MCF 10A (cell line): ENCODE measurements at regions not wholly inside any gene's neighbourhood (a gene's known extent, or its start where the extent isn't known, plus 50 kb on each side); places are given as distances from the start of the nearest gene placed in this dataset.

ENCODE experiments used
- BruUV-seq: library from RNA; stranded (reverse); fragments of 400-500 nt; replicated peaks from 2 replicates; lab custom pipeline; 2021; lab: Mats Ljungman, UMichigan
- CTCF ChIA-PET: fragments of 300-600 bp; sonication (Branson Sonifier 250); formaldehyde crosslinking; extraction: SDS; loops from one replicate; lab custom pipeline; 2021; ENCODE audit warnings: antibody characterized with exemption, inconsistent platforms; lab: Yijun Ruan, JAX
- POLR2A ChIA-PET: fragments of 300-600, 350-650 bp; sonication (Branson Sonifier 250); formaldehyde crosslinking; extraction: SDS; loops from one replicate; lab custom pipeline; 2020; ENCODE audit warnings: antibody characterized with exemption, inconsistent platforms; lab: Yijun Ruan, JAX
- DNase-seq: peaks from one replicate; pipeline ENCODE4 v3.0.0-alpha.2; 2018; ENCODE audit not compliant: unreplicated experiment
- H3K27ac Mint-ChIP-seq: one replicate; pipeline ENCODE4 v1.8.0; 2022; ENCODE audit warnings: mild to moderate bottlenecking, low read depth, mixed read lengths; ENCODE audit not compliant: unreplicated experiment
- H3K27me3 Mint-ChIP-seq: one replicate; pipeline ENCODE4 v1.8.0; 2022; ENCODE audit warnings: mixed read lengths; ENCODE audit not compliant: insufficient read depth, unreplicated experiment
- H3K36me3 Mint-ChIP-seq: one replicate; pipeline ENCODE4 v1.8.0; 2022; ENCODE audit warnings: mild to moderate bottlenecking, moderate library complexity, mixed read lengths; ENCODE audit not compliant: insufficient read depth, unreplicated experiment
- H3K4me1 Mint-ChIP-seq: one replicate; pipeline ENCODE4 v1.8.0; 2022; ENCODE audit warnings: mixed read lengths; ENCODE audit not compliant: insufficient read depth, unreplicated experiment
- H3K4me3 Mint-ChIP-seq: one replicate; pipeline ENCODE4 v1.8.0; 2022; ENCODE audit warnings: mild to moderate bottlenecking, moderate library complexity, mixed read lengths; ENCODE audit not compliant: unreplicated experiment
- H3K9me3 Mint-ChIP-seq: one replicate; pipeline ENCODE4 v1.8.0; 2022; ENCODE audit warnings: mixed read lengths; ENCODE audit not compliant: unreplicated experiment
- CTCF ChIP-seq: fragments of 200-600 bp; IDR thresholded peaks from one replicate; pipeline ENCODE4 v1.8.0; 2022; ENCODE audit warnings: antibody characterized with exemption, mild to moderate bottlenecking; ENCODE audit not compliant: unreplicated experiment
- intact Hi-C: fragments of 100-400 bp; cut with micrococcal nuclease; formaldehyde crosslinking; loops from 2 replicates; pipeline ENCODE4 v1.14.1; 2022

DNA sequence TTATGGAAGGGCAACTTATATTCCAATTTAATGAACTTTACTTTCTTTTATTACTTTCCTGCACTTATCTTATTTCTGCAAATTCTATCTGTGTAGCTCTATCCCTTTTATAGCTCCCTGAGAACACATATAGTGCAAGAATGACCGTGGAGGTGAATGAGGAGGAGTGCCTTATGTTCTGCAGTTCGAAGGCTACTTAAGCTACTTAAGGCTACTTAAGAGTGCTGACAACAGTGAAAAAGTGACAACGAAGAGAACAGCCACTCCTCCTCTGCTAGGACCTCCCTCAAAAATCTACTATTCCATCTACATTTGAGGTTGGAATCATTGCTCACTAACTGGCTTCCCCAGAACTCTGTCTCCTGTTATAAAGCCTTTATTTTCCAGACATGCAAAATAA lies 1365.7 kb upstream of the C9orf72 start:
- H3K27ac Mint-ChIP-seq, result no peak overlapping the region

DNA sequence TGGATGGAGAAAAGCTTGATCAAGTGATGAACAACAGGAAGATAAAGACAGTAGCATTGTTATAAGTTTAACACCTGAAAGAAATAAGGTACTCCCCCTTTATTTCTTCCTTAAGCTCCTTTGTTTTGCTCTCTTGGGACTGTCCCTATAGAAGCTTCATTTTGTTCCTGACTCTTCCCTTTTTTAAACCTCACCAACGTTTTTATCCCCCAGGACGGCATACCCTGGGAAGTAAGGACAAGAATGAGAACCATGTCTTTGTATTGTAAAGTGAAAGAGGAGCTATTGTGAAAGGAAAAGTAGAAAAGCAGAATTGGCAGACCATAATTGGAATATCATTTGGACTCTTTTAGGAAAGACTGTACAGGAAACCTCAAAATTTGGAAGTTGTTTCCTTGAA lies 1368.6 kb upstream of the C9orf72 start:
- no peaks in the 10 kb centered on the region for H3K36me3 Mint-ChIP-seq
- BruUV-seq, result no TSS peak
- TF ChIP-seq CTCF, result no peak

More for the DNA sequence above, 1365.7 kb upstream of the C9orf72 start:
- Mint-ChIP-seq H3K4me1 (no peaks in the 10 kb centered on the region), H3K27me3 (no peaks in the 10 kb centered on the region), H3K36me3 (no peaks in the 10 kb centered on the region), H3K4me3 (no peak overlapping the region), H3K9me3 (no peaks in the 10 kb centered on the region)
- intact Hi-C loops, result no loop called here
- no peak for DNase-seq
- no TSS peak for BruUV-seq
- CTCF ChIA-PET, result no interaction called here
- no peak for TF ChIP-seq CTCF
- POLR2A ChIA-PET, result no interaction called here

DNA sequence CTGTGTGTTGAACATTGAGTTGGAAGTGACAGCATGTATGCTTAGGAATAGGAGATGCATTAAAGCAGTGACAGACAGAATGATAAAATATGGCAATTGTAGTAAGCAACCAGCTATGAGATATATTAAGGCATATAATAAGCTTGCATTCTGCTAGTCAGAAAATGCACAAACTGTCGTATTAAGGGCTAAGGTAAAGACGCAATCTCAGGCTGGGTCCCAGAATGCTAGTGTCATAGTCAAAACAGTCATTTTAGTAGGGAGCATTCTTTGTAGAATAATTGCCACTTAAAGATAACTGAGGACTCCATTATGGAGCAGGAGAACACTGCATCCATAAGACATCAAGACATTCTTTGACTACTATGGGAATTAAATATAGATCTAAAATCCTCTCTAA lies 1369.7 kb upstream of the C9orf72 start:
- H3K27me3 Mint-ChIP-seq, result no peaks in the 10 kb centered on the region
- no TSS peak for BruUV-seq
- intact Hi-C loops, result no loop called here
- DNase-seq, result no peak
- no peak for TF ChIP-seq CTCF
- no peaks in the 10 kb centered on the region for H3K4me1 Mint-ChIP-seq
- no peaks in the 10 kb centered on the region for H3K9me3 Mint-ChIP-seq
- no peak overlapping the region for H3K4me3 Mint-ChIP-seq
- H3K36me3 Mint-ChIP-seq, result no peaks in the 10 kb centered on the region
- POLR2A ChIA-PET, result interaction anchor here (0.6 kb wide), 1 partner anchor 692 kb away, joined by 3 read pairs; no protein-coding TSS in a partner anchor
- no peak overlapping the region for H3K27ac Mint-ChIP-seq
- CTCF ChIA-PET, result interaction anchor here (1.4 kb wide), 1 partner anchor 9 kb away, joined by 3 read pairs; no protein-coding TSS in a partner anchor

More for the DNA sequence above, 1368.6 kb upstream of the C9orf72 start:
- intact Hi-C loops, result no loop called here
- no peak overlapping the region for H3K4me3 Mint-ChIP-seq
- no peak for DNase-seq
- H3K9me3 Mint-ChIP-seq, result no peaks in the 10 kb centered on the region
- POLR2A ChIA-PET, result interaction anchor here (0.6 to 0.7 kb wide), 2 partner anchors 11 to 16 kb away, joined by 3 read pairs; no protein-coding TSS in a partner anchor
- H3K27me3 Mint-ChIP-seq, result no peaks in the 10 kb centered on the region
- CTCF ChIA-PET, result interaction anchor here (0.6 to 1.4 kb wide), 3 partner anchors 8 to 493 kb away, joined by 3 read pairs; no protein-coding TSS in a partner anchor
- no peak overlapping the region for H3K27ac Mint-ChIP-seq
- no peaks in the 10 kb centered on the region for H3K4me1 Mint-ChIP-seq

DNA sequence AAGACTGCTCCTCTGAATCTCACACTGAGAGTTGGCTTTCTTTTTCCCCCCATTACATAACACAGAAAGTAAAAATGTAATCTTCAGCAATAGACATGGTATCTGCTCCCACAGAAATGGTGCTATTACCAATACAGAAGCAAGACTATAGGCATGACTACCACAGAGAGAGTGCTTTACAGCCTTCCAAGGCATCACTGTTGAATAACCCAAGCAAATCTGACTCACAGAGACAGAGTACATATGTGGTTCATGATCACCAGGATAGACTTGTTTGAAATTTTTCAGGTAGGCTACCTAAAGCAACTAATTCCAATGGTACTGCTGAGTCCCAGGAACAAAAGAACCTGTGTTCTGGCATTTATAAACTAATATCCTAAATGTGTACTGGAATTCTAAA lies 1373.4 kb upstream of the C9orf72 start:
- Mint-ChIP-seq H3K27ac (no peak overlapping the region), H3K27me3 (no peaks in the 10 kb centered on the region), H3K4me3 (no peak overlapping the region), H3K36me3 (no peaks in the 10 kb centered on the region), H3K9me3 (no peaks in the 10 kb centered on the region), H3K4me1 (no peaks in the 10 kb centered on the region)
- no TSS peak for BruUV-seq
- ChIA-PET POLR2A (no interaction called here), CTCF (interaction anchor here (0.6 kb wide), 1 partner anchor 21 kb away, joined by 4 read pairs; no protein-coding TSS in a partner anchor)
- intact Hi-C loops, result no loop called here
- DNase-seq, result no peak
- no peak for TF ChIP-seq CTCF
